Activated naive CD4-positive, alpha-beta T cell treated with anti-CD3 and anti-CD28 coated beads, Interleukin-2, amount 10 ng/mL, durations not matched to agents 7 days and 5 days (primary cell): ENCODE measurements at regions not wholly inside any gene's neighbourhood (a gene's known extent, or its start where the extent isn't known, plus 50 kb on each side); places are given as distances from the start of the nearest gene placed in this dataset.

Source experiments
- CTCF ChIA-PET: fragments of 350-600 bp; sonication (Branson Sonifier 250); formaldehyde crosslinking; loops from one replicate; lab custom pipeline; 2021; ENCODE audit warnings: antibody characterized with exemption; lab: Charles Lee
- DNase-seq: peaks from one replicate; pipeline ENCODE4 v3.0.0-alpha.2; 2020
- H3K27ac Mint-ChIP-seq: one replicate; pipeline ENCODE4 v1.8.0; 2021; ENCODE audit warnings: mild to moderate bottlenecking, moderate library complexity, mixed read lengths
- H3K27me3 Mint-ChIP-seq: one replicate; pipeline ENCODE4 v1.8.0; 2021; ENCODE audit warnings: mild to moderate bottlenecking, mixed read lengths
- H3K36me3 Mint-ChIP-seq: one replicate; pipeline ENCODE4 v1.8.0; 2021; ENCODE audit warnings: mixed read lengths
- H3K4me1 Mint-ChIP-seq: one replicate; pipeline ENCODE4 v1.8.0; 2021; ENCODE audit warnings: mixed read lengths
- H3K4me3 Mint-ChIP-seq: one replicate; pipeline ENCODE4 v1.8.0; 2021; ENCODE audit warnings: mild to moderate bottlenecking, moderate library complexity, mixed read lengths
- H3K9me3 Mint-ChIP-seq: one replicate; pipeline ENCODE4 v1.8.0; 2021; ENCODE audit warnings: mixed read lengths

DNA sequence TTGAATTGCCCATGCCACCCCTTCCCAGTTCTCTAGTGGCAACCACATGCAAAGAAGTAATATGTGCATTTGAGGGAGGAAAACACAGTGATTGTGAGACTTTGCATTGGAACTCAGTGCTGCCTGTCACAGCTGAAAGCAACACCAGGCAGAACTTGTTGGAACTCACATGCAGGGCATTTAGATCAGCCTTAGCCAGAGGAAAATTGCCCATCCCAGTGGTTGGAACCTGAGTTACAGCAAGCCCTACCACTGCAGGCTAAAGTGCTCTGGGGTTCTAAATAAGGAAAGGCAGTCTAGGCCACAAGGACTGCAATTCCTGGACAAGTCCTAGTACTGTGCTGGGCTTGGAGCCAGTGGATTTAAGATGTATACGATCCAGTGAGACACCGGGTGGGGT, 245.3 kb upstream of the UFL1 start:
- Mint-ChIP-seq H3K36me3 (no peaks in the 10 kb centered on the region), H3K27me3 (no peaks in the 10 kb centered on the region), H3K4me1 (no peaks in the 10 kb centered on the region), H3K9me3 (peaks cover 4% of the 10 kb centered on the region), H3K27ac (no peak overlapping the region), H3K4me3 (no peak overlapping the region)
- CTCF ChIA-PET: no interaction called here
- DNase-seq: no peak

DNA sequence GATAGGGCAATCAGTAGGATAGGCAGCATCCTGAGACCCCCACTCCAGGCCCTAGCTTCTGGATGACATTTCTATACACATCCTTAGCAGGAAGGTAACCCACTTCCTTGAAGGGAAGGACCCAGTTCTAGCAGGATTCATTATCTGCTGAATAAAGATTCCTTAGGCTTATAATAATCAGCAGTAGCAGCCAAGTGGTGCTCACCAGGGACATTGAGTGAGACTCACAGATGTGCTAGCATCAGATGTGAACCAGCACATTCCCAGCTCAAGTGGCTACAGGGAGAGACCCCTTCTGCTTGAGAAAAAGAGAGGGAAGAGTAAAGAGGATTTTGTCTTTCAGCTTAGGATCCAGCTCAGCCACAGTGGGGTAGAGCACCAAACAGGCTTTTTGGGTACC, 244.8 kb upstream of the UFL1 start:
- H3K9me3 Mint-ChIP-seq: peaks cover 4% of the 10 kb centered on the region
- H3K27ac Mint-ChIP-seq: no peak overlapping the region
- no peak for DNase-seq
- CTCF ChIA-PET: no interaction called here
- no peaks in the 10 kb centered on the region for H3K4me1 Mint-ChIP-seq
- H3K36me3 Mint-ChIP-seq: no peaks in the 10 kb centered on the region
- no peak overlapping the region for H3K4me3 Mint-ChIP-seq
- H3K27me3 Mint-ChIP-seq: no peaks in the 10 kb centered on the region

DNA sequence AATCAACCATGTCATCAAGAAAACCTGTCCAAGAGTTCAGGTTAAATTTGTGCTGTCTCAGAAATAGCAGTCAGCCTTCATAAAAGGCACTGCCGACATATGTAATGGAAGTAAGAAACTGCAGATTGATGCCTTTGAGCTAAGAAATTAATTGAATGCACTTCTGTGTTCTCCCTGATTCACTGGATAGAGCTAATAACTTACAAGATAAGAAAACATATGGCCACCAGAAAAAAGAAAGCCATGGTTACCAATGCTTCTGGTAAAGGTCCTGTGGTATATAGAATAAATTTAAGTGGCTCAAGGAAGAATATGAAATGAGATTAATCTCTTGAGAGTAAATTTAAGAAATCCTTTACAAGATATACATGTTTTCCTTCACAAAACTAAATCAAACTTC, 242.5 kb upstream of the UFL1 start:
- no peaks in the 10 kb centered on the region for H3K36me3 Mint-ChIP-seq
- CTCF ChIA-PET: no interaction called here
- no peak for DNase-seq
- no peaks in the 10 kb centered on the region for H3K4me1 Mint-ChIP-seq
- no peak overlapping the region for H3K4me3 Mint-ChIP-seq
- no peaks in the 10 kb centered on the region for H3K27me3 Mint-ChIP-seq
- H3K9me3 Mint-ChIP-seq: no peaks in the 10 kb centered on the region
- H3K27ac Mint-ChIP-seq: no peak overlapping the region

DNA sequence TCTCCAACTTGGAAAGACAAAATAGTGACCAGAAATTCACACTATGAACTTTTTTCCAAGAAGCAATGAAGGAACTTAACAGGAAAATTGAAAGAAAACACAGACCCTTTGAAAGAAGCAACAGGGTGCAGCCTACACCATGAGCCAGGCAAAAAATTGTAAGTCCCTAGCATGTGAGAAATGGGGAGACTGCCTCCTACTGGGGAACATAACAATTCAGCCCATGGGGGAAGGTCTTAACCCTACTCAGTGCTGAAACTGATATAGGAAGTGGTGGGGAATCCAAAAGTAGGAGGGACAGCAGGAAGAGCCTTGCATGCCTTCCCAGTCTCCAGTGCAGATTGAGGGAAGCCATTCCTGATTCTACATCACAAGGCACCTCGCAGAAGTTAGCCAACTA, 235.1 kb upstream of the UFL1 start:
- CTCF ChIA-PET: no interaction called here
- no peaks in the 10 kb centered on the region for H3K4me1 Mint-ChIP-seq
- no peaks in the 10 kb centered on the region for H3K36me3 Mint-ChIP-seq
- H3K27me3 Mint-ChIP-seq: no peaks in the 10 kb centered on the region
- no peak overlapping the region for H3K27ac Mint-ChIP-seq
- DNase-seq: no peak
- H3K9me3 Mint-ChIP-seq: no peaks in the 10 kb centered on the region
- H3K4me3 Mint-ChIP-seq: no peak overlapping the region

DNA sequence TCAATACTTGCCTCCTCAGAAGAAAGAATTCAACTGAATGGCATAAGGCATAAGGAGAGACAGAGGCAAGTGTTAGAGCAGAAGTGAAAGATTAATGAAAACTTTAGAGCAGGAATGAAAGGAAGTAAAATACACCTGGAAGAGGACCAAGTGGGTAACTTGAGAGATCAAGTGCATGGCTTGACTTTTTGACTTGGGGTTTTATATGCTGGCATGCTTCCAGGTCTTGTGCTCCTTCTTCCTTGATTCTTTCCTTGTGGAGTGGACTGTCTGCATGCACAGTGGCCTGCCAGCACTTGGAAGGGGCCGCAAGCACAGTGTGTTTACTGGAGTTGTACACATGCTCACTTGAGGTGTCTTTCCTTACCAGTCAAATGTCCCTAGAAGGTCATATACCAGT, 222.1 kb upstream of the UFL1 start:
- no peaks in the 10 kb centered on the region for H3K9me3 Mint-ChIP-seq
- H3K27me3 Mint-ChIP-seq: no peaks in the 10 kb centered on the region
- no peak overlapping the region for H3K4me3 Mint-ChIP-seq
- H3K36me3 Mint-ChIP-seq: no peaks in the 10 kb centered on the region
- no peak overlapping the region for H3K27ac Mint-ChIP-seq
- H3K4me1 Mint-ChIP-seq: no peaks in the 10 kb centered on the region
- CTCF ChIA-PET: no interaction called here
- DNase-seq: no peak

DNA sequence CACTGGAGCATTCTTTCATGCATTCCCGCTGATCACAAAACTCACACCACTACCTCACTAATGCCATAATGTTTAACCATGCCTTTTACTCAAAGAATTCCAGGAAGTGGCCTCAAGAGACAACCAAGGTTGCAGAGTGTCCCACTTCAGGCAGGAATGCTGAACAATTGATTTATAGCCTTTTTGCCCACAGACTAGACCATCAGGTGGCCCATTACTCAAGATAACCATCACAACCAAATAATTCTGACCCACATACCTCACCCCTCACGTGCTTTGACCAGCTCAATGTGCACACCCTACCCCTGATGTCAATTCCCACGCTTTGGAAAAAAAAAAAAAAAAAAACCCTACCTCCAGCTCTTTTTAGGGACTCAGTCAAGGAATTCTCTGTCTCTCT, 220.6 kb upstream of the UFL1 start:
- no peaks in the 10 kb centered on the region for H3K9me3 Mint-ChIP-seq
- no peaks in the 10 kb centered on the region for H3K4me1 Mint-ChIP-seq
- H3K27me3 Mint-ChIP-seq: no peaks in the 10 kb centered on the region
- CTCF ChIA-PET: no interaction called here
- DNase-seq: no peak
- no peaks in the 10 kb centered on the region for H3K36me3 Mint-ChIP-seq
- no peak overlapping the region for H3K27ac Mint-ChIP-seq
- H3K4me3 Mint-ChIP-seq: no peak overlapping the region

DNA sequence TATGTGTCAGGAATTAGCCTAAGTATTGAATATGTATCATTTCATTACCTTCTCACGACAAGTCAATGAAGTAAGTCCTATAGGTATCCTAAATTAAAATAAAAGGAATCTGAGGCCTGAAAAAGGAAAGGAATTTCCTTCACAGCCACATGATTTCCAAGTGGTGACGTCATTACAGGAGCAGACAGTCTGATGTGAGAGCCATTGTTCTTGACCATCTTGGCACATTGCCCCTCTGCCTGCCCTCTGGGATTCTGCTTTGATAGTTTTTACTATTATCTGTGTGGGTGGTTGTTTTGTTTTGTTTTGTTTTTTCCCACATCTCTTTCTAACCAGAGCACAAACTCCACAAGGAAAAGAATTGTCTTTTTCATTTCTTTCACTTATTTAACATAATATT, 219.8 kb upstream of the UFL1 start:
- no peaks in the 10 kb centered on the region for H3K27me3 Mint-ChIP-seq
- H3K4me1 Mint-ChIP-seq: no peaks in the 10 kb centered on the region
- H3K27ac Mint-ChIP-seq: no peak overlapping the region
- CTCF ChIA-PET: no interaction called here
- H3K4me3 Mint-ChIP-seq: no peak overlapping the region
- H3K36me3 Mint-ChIP-seq: no peaks in the 10 kb centered on the region
- no peaks in the 10 kb centered on the region for H3K9me3 Mint-ChIP-seq
- DNase-seq: no peak

DNA sequence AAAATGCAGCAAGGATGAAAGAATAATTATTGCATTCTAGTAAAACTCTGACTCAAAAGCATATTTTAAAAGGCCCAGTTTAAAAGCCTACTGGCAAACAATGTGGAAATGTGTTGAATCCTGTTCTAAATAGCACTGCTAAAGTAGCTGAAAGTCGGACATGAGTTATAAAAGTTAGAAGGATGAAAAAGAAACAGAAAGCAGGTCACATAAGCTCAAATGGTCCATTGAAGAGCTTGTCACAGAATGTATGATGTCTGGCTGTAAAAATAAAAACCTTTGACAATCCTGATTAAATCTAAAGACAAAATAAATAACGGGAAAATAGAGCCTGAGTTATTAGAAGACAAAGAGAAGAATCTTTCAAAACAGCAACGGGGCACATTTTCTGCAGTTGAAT, 218.6 kb upstream of the UFL1 start:
- no peak overlapping the region for H3K4me3 Mint-ChIP-seq
- H3K27ac Mint-ChIP-seq: no peak overlapping the region
- CTCF ChIA-PET: no interaction called here
- no peaks in the 10 kb centered on the region for H3K36me3 Mint-ChIP-seq
- H3K4me1 Mint-ChIP-seq: no peaks in the 10 kb centered on the region
- H3K27me3 Mint-ChIP-seq: no peaks in the 10 kb centered on the region
- DNase-seq: no peak
- H3K9me3 Mint-ChIP-seq: no peaks in the 10 kb centered on the region

DNA sequence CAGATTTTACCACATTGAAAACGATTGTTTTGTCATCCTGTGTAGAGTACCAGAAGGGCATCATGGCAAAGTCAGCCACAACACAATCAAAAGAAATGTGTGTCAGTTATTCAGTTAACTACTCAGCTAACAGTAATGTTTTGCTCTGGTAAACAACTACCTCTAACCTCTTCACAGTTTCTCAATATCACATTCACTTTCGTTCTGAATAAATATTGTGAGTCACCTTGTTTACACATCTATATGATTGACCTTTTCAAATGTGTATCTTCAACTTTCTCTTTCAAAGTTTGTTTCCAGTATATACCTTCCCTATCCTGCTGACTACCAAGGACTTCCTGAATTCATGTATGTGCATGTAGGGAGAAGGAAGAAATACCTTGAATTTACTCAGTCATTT, 216.6 kb upstream of the UFL1 start:
- Mint-ChIP-seq H3K27ac (no peak overlapping the region), H3K4me1 (no peaks in the 10 kb centered on the region), H3K4me3 (no peak overlapping the region), H3K36me3 (no peaks in the 10 kb centered on the region), H3K9me3 (no peaks in the 10 kb centered on the region), H3K27me3 (no peaks in the 10 kb centered on the region)
- CTCF ChIA-PET: no interaction called here
- DNase-seq: no peak

DNA sequence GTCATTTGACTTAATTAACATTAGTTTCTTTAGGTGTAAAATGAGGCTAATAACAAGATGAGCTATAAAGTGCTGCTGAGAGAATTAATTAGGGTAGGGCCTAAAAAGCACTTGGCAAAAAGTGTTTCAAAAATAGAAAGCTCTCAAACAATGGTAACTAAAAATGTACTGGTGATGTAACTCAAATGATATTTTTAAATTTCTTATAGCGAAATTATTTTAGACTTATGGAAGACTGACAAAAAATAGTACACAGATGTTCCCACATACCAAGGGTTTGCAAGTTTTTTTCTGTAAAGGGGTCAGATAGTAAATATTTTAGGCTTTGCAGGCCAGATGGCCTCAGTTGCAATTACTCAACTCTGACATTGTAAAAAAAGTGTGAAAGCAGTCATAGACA, 190.7 kb upstream of the UFL1 start:
- no peak for DNase-seq
- Mint-ChIP-seq H3K27ac (no peak overlapping the region), H3K4me1 (no peaks in the 10 kb centered on the region), H3K9me3 (no peaks in the 10 kb centered on the region), H3K4me3 (no peak overlapping the region), H3K27me3 (no peaks in the 10 kb centered on the region), H3K36me3 (no peaks in the 10 kb centered on the region)
- CTCF ChIA-PET: no interaction called here

DNA sequence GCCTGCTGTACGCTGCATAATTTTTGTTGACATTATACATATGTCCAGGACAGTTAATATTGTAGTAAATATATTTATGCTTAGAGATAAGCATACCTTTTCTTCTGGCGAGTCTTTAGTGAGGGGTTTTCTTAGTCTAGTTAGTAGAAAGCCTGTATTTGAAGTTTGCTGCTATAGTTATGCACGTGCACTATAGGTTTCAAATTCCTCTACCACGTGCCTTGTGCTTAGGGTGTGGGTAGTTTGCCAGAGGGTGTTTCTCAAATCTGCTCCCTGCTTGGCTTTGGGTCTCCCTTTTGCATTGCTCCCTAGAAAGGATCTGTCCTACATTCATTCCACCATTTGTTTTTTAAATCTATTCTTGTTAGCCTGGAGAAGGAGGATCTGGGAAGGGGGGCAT, 181.4 kb upstream of the UFL1 start:
- H3K4me3 Mint-ChIP-seq: no peak overlapping the region
- no peaks in the 10 kb centered on the region for H3K27me3 Mint-ChIP-seq
- H3K4me1 Mint-ChIP-seq: no peaks in the 10 kb centered on the region
- peaks cover 7% of the 10 kb centered on the region for H3K9me3 Mint-ChIP-seq
- DNase-seq: no peak
- H3K36me3 Mint-ChIP-seq: no peaks in the 10 kb centered on the region
- H3K27ac Mint-ChIP-seq: no peak overlapping the region
- CTCF ChIA-PET: no interaction called here

DNA sequence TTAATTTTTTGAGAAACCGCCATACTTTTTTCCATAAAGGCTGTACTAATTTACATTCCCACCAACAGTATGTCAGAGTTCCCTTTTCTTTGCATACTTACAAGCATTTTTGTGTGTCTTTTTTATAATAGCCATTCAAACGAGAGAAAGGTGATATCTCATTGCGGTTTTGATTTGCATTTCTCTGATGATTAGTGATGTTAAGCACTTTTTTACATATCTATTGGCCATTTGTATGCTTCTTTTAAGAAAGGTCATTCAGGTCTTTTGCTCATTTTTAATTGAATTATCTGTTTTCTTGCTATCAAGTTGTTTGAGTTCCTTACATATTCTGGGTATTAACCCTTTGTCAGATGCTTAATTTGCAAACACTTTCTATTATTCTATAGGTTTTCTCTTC, 176.1 kb upstream of the UFL1 start:
- Mint-ChIP-seq H3K27ac (no peak overlapping the region), H3K4me1 (no peaks in the 10 kb centered on the region), H3K36me3 (no peaks in the 10 kb centered on the region), H3K27me3 (no peaks in the 10 kb centered on the region), H3K4me3 (no peak overlapping the region), H3K9me3 (peaks cover 7% of the 10 kb centered on the region)
- CTCF ChIA-PET: no interaction called here
- DNase-seq: no peak

DNA sequence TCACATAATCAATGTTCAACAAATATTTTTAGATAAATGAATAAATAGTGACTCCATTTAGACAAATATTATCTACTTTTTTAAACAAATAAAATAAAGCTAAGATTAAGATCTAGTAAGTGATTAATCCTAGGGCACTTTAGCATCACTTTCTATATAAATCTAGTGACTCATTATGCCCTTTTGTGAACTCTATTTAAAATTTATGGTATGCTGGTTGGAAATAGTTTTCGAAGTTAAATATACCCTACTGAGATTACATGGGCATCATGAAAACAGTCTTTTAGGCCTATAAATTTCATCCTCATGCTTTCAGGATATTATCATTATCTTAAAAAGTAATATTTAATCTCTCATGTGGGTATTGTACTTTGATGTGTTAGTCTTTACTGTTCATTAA, 140.4 kb upstream of the UFL1 start:
- Mint-ChIP-seq H3K36me3 (no peaks in the 10 kb centered on the region), H3K4me1 (no peaks in the 10 kb centered on the region), H3K4me3 (no peak overlapping the region), H3K27ac (no peak overlapping the region), H3K27me3 (no peaks in the 10 kb centered on the region), H3K9me3 (no peaks in the 10 kb centered on the region)
- DNase-seq: no peak
- CTCF ChIA-PET: no interaction called here

DNA sequence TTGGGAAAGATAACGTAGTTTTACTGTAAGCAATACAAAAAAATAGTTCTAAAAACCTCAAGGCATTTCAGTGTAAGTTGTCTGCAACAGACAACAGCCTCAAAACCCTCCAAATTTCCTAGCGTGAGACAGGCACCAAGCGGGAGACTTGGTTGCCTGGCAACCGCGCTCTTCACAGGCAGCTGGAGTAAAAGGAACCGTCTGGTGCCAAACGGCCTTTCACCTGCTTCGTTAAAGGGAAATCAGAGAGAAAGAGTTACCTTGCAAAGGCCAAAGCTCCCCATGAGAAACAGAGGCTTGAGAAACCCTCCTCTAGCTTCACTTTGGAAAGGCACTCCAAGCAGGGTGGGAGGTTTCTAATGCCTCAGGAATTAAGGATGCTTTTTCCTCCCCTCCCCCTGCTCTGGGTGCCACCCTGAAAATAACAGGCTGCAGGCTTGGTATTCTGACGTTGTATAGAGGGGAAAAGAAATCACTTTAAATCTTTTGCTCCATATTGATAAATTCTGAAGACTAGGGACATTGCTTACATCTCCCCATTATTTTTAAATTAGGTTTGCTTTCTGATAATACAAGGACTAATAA, 129.7 kb upstream of the UFL1 start:
- H3K27me3 Mint-ChIP-seq: no peaks in the 10 kb centered on the region
- no peaks in the 10 kb centered on the region for H3K36me3 Mint-ChIP-seq
- H3K4me3 Mint-ChIP-seq: no peak overlapping the region
- H3K4me1 Mint-ChIP-seq: no peaks in the 10 kb centered on the region
- no peak for DNase-seq
- no peaks in the 10 kb centered on the region for H3K9me3 Mint-ChIP-seq
- no peak overlapping the region for H3K27ac Mint-ChIP-seq
- CTCF ChIA-PET: no interaction called here

DNA sequence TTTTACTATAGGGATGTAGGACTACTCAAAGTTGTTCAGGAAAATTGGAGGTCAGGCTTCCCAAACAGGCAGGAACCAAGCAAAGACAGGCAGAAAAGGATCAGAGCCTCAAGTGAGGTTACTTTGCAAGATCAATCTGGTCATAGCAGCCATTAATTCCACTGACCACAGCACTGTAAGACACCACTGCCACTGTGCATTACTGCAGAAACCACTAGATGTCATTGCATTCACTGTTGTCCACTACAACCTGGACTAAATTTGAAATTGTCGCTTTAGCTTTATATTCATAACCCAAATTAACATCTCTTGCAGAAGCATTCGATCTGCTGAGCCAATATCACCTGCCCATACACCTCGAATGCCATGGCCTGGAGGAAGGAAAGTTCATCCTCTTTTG, 126.9 kb upstream of the UFL1 start:
- no peak for DNase-seq
- H3K4me1 Mint-ChIP-seq: no peaks in the 10 kb centered on the region
- CTCF ChIA-PET: no interaction called here
- H3K4me3 Mint-ChIP-seq: no peak overlapping the region
- H3K27me3 Mint-ChIP-seq: no peaks in the 10 kb centered on the region
- no peak overlapping the region for H3K27ac Mint-ChIP-seq
- H3K36me3 Mint-ChIP-seq: no peaks in the 10 kb centered on the region
- H3K9me3 Mint-ChIP-seq: no peaks in the 10 kb centered on the region

DNA sequence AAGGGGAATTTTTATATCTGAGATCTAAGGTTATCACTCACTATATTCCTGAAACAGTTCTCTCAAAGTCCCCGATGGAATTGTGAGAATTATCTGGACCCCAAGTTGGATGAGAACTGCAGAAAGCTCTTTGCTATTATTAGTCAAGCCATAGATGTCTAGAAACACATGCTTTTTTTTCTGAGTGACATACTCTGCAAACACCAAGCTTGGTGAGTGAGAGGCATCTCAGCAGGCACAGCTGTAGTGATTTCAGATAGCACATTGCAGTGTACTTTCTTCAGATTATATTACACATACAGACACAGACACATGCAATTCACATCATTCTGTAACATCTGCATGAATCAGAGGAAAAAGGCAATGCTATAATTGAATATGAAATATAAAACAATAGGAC, 111.1 kb upstream of the UFL1 start:
- H3K27me3 Mint-ChIP-seq: no peaks in the 10 kb centered on the region
- H3K4me3 Mint-ChIP-seq: no peak overlapping the region
- no peaks in the 10 kb centered on the region for H3K36me3 Mint-ChIP-seq
- no peaks in the 10 kb centered on the region for H3K9me3 Mint-ChIP-seq
- no peaks in the 10 kb centered on the region for H3K4me1 Mint-ChIP-seq
- CTCF ChIA-PET: no interaction called here
- no peak for DNase-seq
- H3K27ac Mint-ChIP-seq: no peak overlapping the region
